ENCODE measurements at regions not wholly inside any gene's neighbourhood (a gene's known extent, or its start where the extent isn't known, plus 50 kb on each side); places are given as distances from the start of the nearest gene placed in this dataset.
"Not testable (repeated sequence)": the region's sequence is repeated elsewhere in the genome, so short reads cannot be mapped to it uniquely, and the experiment has no call there.

- H3K36me3 ChIP-seq (ENCODE audit: low read depth); DNase-seq; ATAC-seq; H3K9me3 ChIP-seq; intact Hi-C loops (cut with DNase I, micrococcal nuclease); H3K4me3 ChIP-seq; H3K4me1 ChIP-seq (ENCODE audit: low read depth): not testable (repeated sequence)
Observed at GRCh38 chr10:48102410-48103146, 103.0 kb upstream of the FAM25C start.

GRCh38 chr10:48098854-48099253 lies 99.3 kb upstream of the FAM25C start:
- intact Hi-C loops (cut with DNase I, micrococcal nuclease); ATAC-seq; H3K4me3 ChIP-seq: not testable (repeated sequence)

GRCh38 chr10:48090706-48091105 lies 91.1 kb upstream of the FAM25C start:
- intact Hi-C loops (cut with DNase I, micrococcal nuclease); ATAC-seq; H3K4me1 ChIP-seq (ENCODE audit: low read depth); H3K36me3 ChIP-seq (ENCODE audit: low read depth); H3K9me3 ChIP-seq; DNase-seq; H3K4me3 ChIP-seq: not testable (repeated sequence)

More at GRCh38 chr10:48098854-48099253, 99.3 kb upstream of the FAM25C start:
- not testable (repeated sequence) for H3K9me3 ChIP-seq; DNase-seq; H3K4me1 ChIP-seq (ENCODE audit: low read depth); H3K36me3 ChIP-seq (ENCODE audit: low read depth)

GRCh38 chr10:48088087-48088486 lies 88.5 kb upstream of the FAM25C start:
- ATAC-seq; H3K9me3 ChIP-seq; intact Hi-C loops (cut with DNase I, micrococcal nuclease); H3K4me3 ChIP-seq; H3K36me3 ChIP-seq (ENCODE audit: low read depth); H3K4me1 ChIP-seq (ENCODE audit: low read depth); DNase-seq: not testable (repeated sequence)

GRCh38 chr10:48084446-48084845 lies 84.9 kb upstream of the FAM25C start:
- H3K9me3 ChIP-seq; DNase-seq; H3K36me3 ChIP-seq (ENCODE audit: low read depth); H3K4me3 ChIP-seq; intact Hi-C loops (cut with DNase I, micrococcal nuclease); H3K4me1 ChIP-seq (ENCODE audit: low read depth); ATAC-seq: not testable (repeated sequence)

- ATAC-seq; DNase-seq; intact Hi-C loops (cut with DNase I, micrococcal nuclease): not testable (repeated sequence)
Observed at GRCh38 chr10:48071228-48071627, 71.6 kb upstream of the FAM25C start.

GRCh38 chr10:48063944-48064625 lies 64.5 kb upstream of the FAM25C start:
- intact Hi-C loops (cut with DNase I, micrococcal nuclease); H3K9me3 ChIP-seq; H3K4me3 ChIP-seq; H3K4me1 ChIP-seq (ENCODE audit: low read depth); H3K36me3 ChIP-seq (ENCODE audit: low read depth); DNase-seq: not testable (repeated sequence)
- peak; percentile 99 for ATAC-seq

More at GRCh38 chr10:48071228-48071627, 71.6 kb upstream of the FAM25C start:
- H3K36me3 ChIP-seq (ENCODE audit: low read depth); H3K9me3 ChIP-seq; H3K4me1 ChIP-seq (ENCODE audit: low read depth); H3K4me3 ChIP-seq: not testable (repeated sequence)

- intact Hi-C loops (cut with DNase I, micrococcal nuclease); H3K36me3 ChIP-seq (ENCODE audit: low read depth); DNase-seq; H3K9me3 ChIP-seq; ATAC-seq; H3K4me1 ChIP-seq (ENCODE audit: low read depth); H3K4me3 ChIP-seq: not testable (repeated sequence)
Observed at GRCh38 chr10:48055395-48055794, 55.8 kb upstream of the FAM25C start.
